ENCODE measurements at regions not wholly inside any gene's neighbourhood (a gene's known extent, or its start where the extent isn't known, plus 50 kb on each side); places are given as distances from the start of the nearest gene placed in this dataset.

- CTCF ChIA-PET: interaction anchor here (1.4 kb wide), 1 partner anchor 134 kb away, joined by 3 read pairs; no protein-coding TSS in a partner anchor
- Histone ChIP-seq H3K9me2 (ENCODE audit: insufficient read depth) (no peaks in the 10 kb centered on the region), H3K4me3 (replicated peaks in 1 of 2; ENCODE audit: low read depth in 1 of 2, low read length in 2 of 2) (no peak overlapping the region), H2AFZ (ENCODE audit: low read depth, low read length, poor library complexity, severe bottlenecking) (no peak overlapping the region), H3K4me2 (ENCODE audit: low read length) (no peak overlapping the region), H3K9ac (ENCODE audit: low read length) (no peak overlapping the region), H3K4me1 (ENCODE audit: control insufficient read depth in 1 of 2, insufficient read depth in 2 of 2, low read length in 2 of 2) (peaks cover 0 to 3% of the 10 kb centered on the region in 2 experiments; a peak in 1 of 4 replicates), H3K79me2 (ENCODE audit: insufficient read depth, low read length) (no peaks in the 10 kb centered on the region), H3K36me3 (ENCODE audit: control insufficient read depth in 1 of 2, insufficient read depth in 2 of 2, low read length in 2 of 2) (no peaks in the 10 kb centered on the region), H3K27ac (ENCODE audit: low read depth, low read length) (no peak overlapping the region), H4K20me1 (ENCODE audit: insufficient read depth) (no peaks in the 10 kb centered on the region), H3K27me3 (ENCODE audit: insufficient read depth, low read length) (no peaks in the 10 kb centered on the region), H3K9me3 (ENCODE audit: control insufficient read depth in 1 of 2, insufficient read depth in 1 of 2, low read depth in 1 of 2, low read length in 2 of 2) (no peaks in the 10 kb centered on the region)
- RAD21 ChIA-PET (ENCODE audit: low non-redundant PET in 1 of 2, low total read pairs in 2 of 2, uncharacterized antibody in 2 of 2, unreplicated experiment in 2 of 2): no interaction called here
- POLR2A ChIA-PET: no interaction called here
- ATAC-seq (no peak), DNase-seq (ENCODE audit: low read depth, low spot score) (no peak)
- intact Hi-C loops (cut with micrococcal nuclease): loop anchor here (5.0 kb wide), 1 partner anchor 310 kb away; no protein-coding TSS in a partner anchor
- no peak for TF ChIP-seq EGR1 (IDR thresholded peaks at IDR 0.05; ENCODE audit: low read depth)
- TF ChIP-seq TCF7L2 (IDR thresholded peaks at IDR 0.05; ENCODE audit: borderline replicate concordance, extremely low read depth, insufficient read depth, insufficient read length): no peak
- no peak for TF ChIP-seq REST (IDR thresholded peaks at IDR 0.05; ENCODE audit: low read depth)
- no TSS peak for BruUV-seq (replicated peaks)
These were observed 284.5 kb downstream of the CBLN1 start for GRCh38 chr16:48997081-48997615.

- Histone ChIP-seq H4K20me1 (ENCODE audit: insufficient read depth) (no peaks in the 10 kb centered on the region), H3K4me2 (ENCODE audit: low read length) (no peak overlapping the region), H3K4me1 (ENCODE audit: control insufficient read depth in 1 of 2, insufficient read depth in 2 of 2, low read length in 2 of 2) (no peaks in the 10 kb centered on the region), H3K27ac (ENCODE audit: low read depth, low read length) (no peak overlapping the region), H3K4me3 (replicated peaks in 1 of 2; ENCODE audit: low read depth in 1 of 2, low read length in 2 of 2) (no peak overlapping the region), H3K79me2 (ENCODE audit: insufficient read depth, low read length) (no peaks in the 10 kb centered on the region), H3K9ac (ENCODE audit: low read length) (no peak overlapping the region), H3K9me3 (ENCODE audit: control insufficient read depth in 1 of 2, insufficient read depth in 1 of 2, low read depth in 1 of 2, low read length in 2 of 2) (no peaks in the 10 kb centered on the region), H3K9me2 (ENCODE audit: insufficient read depth) (no peaks in the 10 kb centered on the region), H3K27me3 (ENCODE audit: insufficient read depth, low read length) (no peaks in the 10 kb centered on the region), H2AFZ (ENCODE audit: low read depth, low read length, poor library complexity, severe bottlenecking) (no peak overlapping the region), H3K36me3 (ENCODE audit: control insufficient read depth in 1 of 2, insufficient read depth in 2 of 2, low read length in 2 of 2) (no peaks in the 10 kb centered on the region)
- BruUV-seq (replicated peaks): no TSS peak
- DNase-seq (ENCODE audit: low read depth, low spot score) (no peak), ATAC-seq (no peak)
- POLR2A ChIA-PET: no interaction called here
- intact Hi-C loops (cut with micrococcal nuclease): no loop called here
- RAD21 ChIA-PET (ENCODE audit: low non-redundant PET in 1 of 2, low total read pairs in 2 of 2, uncharacterized antibody in 2 of 2, unreplicated experiment in 2 of 2): no interaction called here
- CTCF ChIA-PET: no interaction called here
- TF ChIP-seq SP1 (IDR thresholded peaks at IDR 0.05; ENCODE audit: low read depth) (no peak), JUND (IDR thresholded peaks at IDR 0.05) (no peak), REST (IDR thresholded peaks at IDR 0.05; ENCODE audit: low read depth) (no peak), CEBPB (IDR thresholded peaks at IDR 0.05; ENCODE audit: low read depth) (no peak), POLR2AphosphoS5 (IDR thresholded peaks at IDR 0.05; ENCODE audit: low read depth, low read length) (no peak), ATF3 (IDR thresholded peaks at IDR 0.05) (no peak), YY1 (IDR thresholded peaks at IDR 0.05; ENCODE audit: extremely low read depth, insufficient replicate concordance, low read depth, low read length) (no peak), SRF (IDR thresholded peaks at IDR 0.05; ENCODE audit: low read depth) (no peak), TCF7L2 (IDR thresholded peaks at IDR 0.05; ENCODE audit: borderline replicate concordance, extremely low read depth, insufficient read depth, insufficient read length) (no peak)
These were observed 303.1 kb downstream of the CBLN1 start for GRCh38 chr16:48978501-48978900.
